Right cardiac atrium (tissue), 5 donors: ENCODE measurements at regions not wholly inside any gene's neighbourhood (a gene's known extent, or its start where the extent isn't known, plus 50 kb on each side); places are given as distances from the start of the nearest gene placed in this dataset.

Experiments
- ATAC-seq, 2 donors: fragments of 200-7000 bp; cut with Tn5 transposase; one replicate each; pipeline versions ENCODE4 v1.8.0 to v1.9.1; 2020; ENCODE audit warnings: moderate library complexity in 2 of 2, mild to moderate bottlenecking in 1 of 2
- DNase-seq, 3 donors: peaks; one replicate each; pipeline ENCODE4 v3.0.0-alpha.2; 2020
- H3K27ac ChIP-seq: one replicate; pipeline ENCODE4 v1.5.1; 2013; ENCODE audit warnings: mild to moderate bottlenecking, low read length, control low read depth, moderate library complexity
- H3K27me3 ChIP-seq: one replicate; pipeline ENCODE4 v1.6.1; 2013; ENCODE audit not compliant: control insufficient read depth, insufficient read depth
- H3K4me1 ChIP-seq: one replicate; pipeline ENCODE4 v1.6.1; 2013; ENCODE audit warnings: low read length; ENCODE audit not compliant: control insufficient read depth, insufficient read depth
- H3K4me3 ChIP-seq: one replicate; pipeline ENCODE4 v1.5.1; 2013; ENCODE audit warnings: low read length, control low read depth
- H3K9me3 ChIP-seq: one replicate; pipeline ENCODE4 v1.6.1; 2013; ENCODE audit warnings: low read length; ENCODE audit not compliant: control insufficient read depth
- WGBS: extraction: QIAGEN DNeasy Blood & Tissue Kit; methylation state at CpG from one replicate; pipeline ENCODE4 v1.1.7; 2013; 5-methylcytosine and 5-hydroxymethylcytosine counted together
- intact Hi-C, 4 donors: fragments of 100-400 bp; cut with DNase I; formaldehyde crosslinking; loops; one replicate each; pipeline versions ENCODE4 v1.11.0 to v1.14.0; 2022 to 2023
- donor health status: healthy with polysubstance abuse.
- donor health status: DM: no; HTN: yes; CAD: no.
- donor health status: DM: no; HTN: no; CAD: no.
- donor health status: DM: no; HTN: yes; CAD: no; lungs with severe emphysema.
- donor health status: DM: yes; HTN: yes; CAD: no.

DNA sequence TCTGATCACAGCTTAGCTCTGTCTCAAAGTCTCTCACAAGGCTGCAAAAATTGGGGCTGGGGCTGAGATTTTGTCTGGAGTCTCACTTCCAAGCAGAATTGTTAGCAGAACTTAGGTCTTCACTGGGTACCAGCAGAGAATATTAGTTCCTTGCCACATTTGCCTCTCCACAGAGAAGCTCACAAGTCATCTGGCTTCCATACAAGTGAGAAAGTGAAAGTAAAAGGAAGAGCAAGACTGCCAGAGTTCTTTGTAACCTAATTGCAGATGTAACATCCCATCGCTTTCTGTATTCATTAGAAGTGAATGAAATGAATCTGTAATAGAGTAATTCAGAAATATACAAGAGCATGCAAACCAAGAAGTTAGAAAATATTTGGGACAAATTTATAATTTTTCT is 624.1 kb upstream of the GNPDA2 start:
- WGBS = 14% methylated on average over 1 of the region's 1 CpG

GRCh38 chr4:45349859-45350258 is 623.5 kb upstream of the GNPDA2 start:
- DNase-seq (no peak), ATAC-seq (no peak)
- intact Hi-C loops = no loop called here
- Histone ChIP-seq H3K9me3 (no peaks in the 10 kb centered on the region), H3K27ac (no peak overlapping the region), H3K4me1 (no peaks in the 10 kb centered on the region), H3K4me3 (no peak overlapping the region), H3K27me3 (no peaks in the 10 kb centered on the region)
- WGBS = 81% methylated on average over 1 of the region's 1 CpG

More for the DNA sequence above, 624.1 kb upstream of the GNPDA2 start:
- H3K27me3 ChIP-seq = no peaks in the 10 kb centered on the region
- ATAC-seq = peak; percentile 54 to 66
- no peak overlapping the region for H3K27ac ChIP-seq
- no peaks in the 10 kb centered on the region for H3K9me3 ChIP-seq
- peak overlapping the region; percentile 54 for H3K4me3 ChIP-seq
- no peaks in the 10 kb centered on the region for H3K4me1 ChIP-seq
- intact Hi-C loops = no loop called here
- no peak for DNase-seq

DNA sequence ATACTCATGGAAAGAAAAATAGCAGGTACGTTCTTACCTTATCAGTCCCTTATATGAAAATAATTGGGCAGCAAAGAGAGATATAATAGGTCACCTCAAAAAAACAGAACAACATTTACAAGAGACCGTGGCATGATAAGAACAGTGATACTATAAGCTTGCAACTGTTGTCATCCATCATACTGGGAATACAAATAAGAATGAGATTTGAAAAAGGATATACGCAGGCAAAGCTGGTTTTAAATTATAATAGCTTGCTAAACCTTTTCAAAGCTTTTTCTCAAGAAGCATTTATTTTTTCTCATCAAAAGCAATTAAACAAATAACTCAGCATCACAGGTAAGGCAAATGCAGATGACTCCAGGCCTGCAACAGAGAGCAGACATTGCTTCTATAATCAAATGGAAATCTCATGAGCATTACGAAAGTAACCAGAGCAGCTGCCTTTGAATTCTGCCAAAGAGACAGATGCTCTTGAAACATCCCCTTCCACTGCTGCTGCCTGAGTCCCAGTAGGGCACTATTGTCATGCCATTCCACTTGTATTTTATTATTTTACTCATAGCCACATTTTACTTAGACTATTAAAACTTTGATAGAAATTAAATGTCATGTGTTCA is 620.6 kb upstream of the GNPDA2 start:
- intact Hi-C loops = no loop called here
- WGBS = 61% methylated on average over 4 of the region's 4 CpGs
- no peaks in the 10 kb centered on the region for H3K27me3 ChIP-seq
- H3K9me3 ChIP-seq = no peaks in the 10 kb centered on the region
- no peak overlapping the region for H3K27ac ChIP-seq
- no peak overlapping the region for H3K4me3 ChIP-seq
- ATAC-seq = no peak
- H3K4me1 ChIP-seq = no peaks in the 10 kb centered on the region
- DNase-seq = no peak

GRCh38 chr4:45345558-45345957 is 619.2 kb upstream of the GNPDA2 start:
- 54% methylated on average over 5 of the region's 5 CpGs for WGBS
- Histone ChIP-seq H3K9me3 (no peaks in the 10 kb centered on the region), H3K27ac (no peak overlapping the region), H3K27me3 (no peaks in the 10 kb centered on the region), H3K4me1 (no peaks in the 10 kb centered on the region), H3K4me3 (no peak overlapping the region)
- intact Hi-C loops = no loop called here
- no peak for ATAC-seq
- no peak for DNase-seq

DNA sequence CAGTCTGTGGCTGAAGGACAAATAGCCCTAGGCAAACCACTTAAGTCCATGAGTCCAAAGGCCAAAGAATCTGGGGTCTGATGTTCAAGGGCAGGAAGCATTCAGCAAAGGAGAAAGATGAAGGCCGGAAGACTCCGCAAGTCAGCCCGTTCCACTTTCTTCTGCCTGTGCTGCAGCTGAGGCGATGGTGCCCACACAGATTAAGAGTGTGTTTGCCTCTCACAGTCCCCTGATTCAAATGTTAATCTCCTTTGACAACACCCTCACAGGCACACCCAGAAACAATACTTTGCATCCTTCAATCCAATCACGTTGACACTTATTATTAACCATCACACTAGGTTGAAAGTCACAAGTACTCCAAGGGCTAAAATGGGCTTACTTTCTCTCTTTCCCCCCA is 605.4 kb upstream of the GNPDA2 start:
- H3K4me3 ChIP-seq = no peak overlapping the region
- no peak overlapping the region for H3K27ac ChIP-seq
- H3K27me3 ChIP-seq = no peaks in the 10 kb centered on the region
- no peak for ATAC-seq
- DNase-seq = no peak
- no peaks in the 10 kb centered on the region for H3K9me3 ChIP-seq
- 80% methylated on average over 5 of the region's 5 CpGs for WGBS
- H3K4me1 ChIP-seq = no peaks in the 10 kb centered on the region
- intact Hi-C loops = no loop called here

GRCh38 chr4:45327544-45327943 is 601.2 kb upstream of the GNPDA2 start:
- Histone ChIP-seq H3K4me3 (no peak overlapping the region), H3K9me3 (no peaks in the 10 kb centered on the region), H3K27ac (no peak overlapping the region), H3K4me1 (no peaks in the 10 kb centered on the region), H3K27me3 (no peaks in the 10 kb centered on the region)
- DNase-seq (no peak), ATAC-seq (no peak)
- intact Hi-C loops = no loop called here

DNA sequence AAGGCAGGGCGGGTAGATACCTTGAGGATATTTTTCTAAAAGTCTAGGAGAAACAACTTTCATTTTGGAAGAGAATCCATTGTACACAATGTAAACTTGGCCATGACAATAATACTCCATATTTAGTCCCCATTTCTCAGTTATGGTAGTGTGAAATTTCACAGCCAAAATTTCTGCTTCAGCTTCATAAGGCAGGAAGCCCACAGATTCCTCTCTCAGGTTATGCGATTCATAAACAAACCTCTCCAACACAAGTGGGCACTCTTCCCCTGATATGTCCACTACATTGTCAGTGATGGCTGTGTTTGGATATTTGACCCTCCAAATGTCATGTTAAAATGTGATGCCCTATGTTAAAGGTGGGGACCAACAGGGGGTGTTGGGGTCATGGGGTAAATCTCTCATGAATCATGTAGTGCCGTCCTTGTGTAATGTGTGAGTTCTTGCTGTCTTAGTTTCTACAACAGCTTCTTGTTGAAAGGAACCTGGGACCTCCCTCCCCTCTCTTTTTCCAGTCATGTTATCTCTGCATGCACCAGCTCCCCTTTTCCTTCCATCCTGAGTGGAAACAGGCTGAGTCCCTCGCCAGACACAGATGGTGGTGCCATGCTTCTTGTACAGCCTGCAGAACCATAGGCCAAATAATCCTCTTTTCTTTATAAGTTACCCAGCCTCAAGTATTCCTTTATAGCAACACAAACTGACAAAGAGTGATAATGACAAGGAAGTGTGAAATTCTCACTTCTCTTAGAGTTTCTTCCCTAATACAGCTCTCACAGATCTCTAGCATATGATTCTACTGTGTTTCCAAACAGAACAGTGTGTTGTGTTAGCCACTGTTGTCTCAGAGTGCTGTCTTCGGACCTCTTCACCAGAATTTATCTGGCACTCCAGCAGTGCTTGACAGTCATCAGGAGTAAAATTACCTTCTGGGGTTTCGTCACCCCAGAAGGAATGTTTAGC is 598.4 kb upstream of the GNPDA2 start:
- 40% methylated on average over 6 of the region's 6 CpGs for WGBS
- peak; percentile 17 to 43 (median 28) for DNase-seq

GRCh38 chr4:45323453-45324058 is 597.2 kb upstream of the GNPDA2 start:
- Histone ChIP-seq H3K4me1 (no peaks in the 10 kb centered on the region), H3K27me3 (no peaks in the 10 kb centered on the region), H3K27ac (no peak overlapping the region), H3K4me3 (no peak overlapping the region), H3K9me3 (no peaks in the 10 kb centered on the region)
- 51% methylated on average over 2 of the region's 2 CpGs for WGBS
- ATAC-seq (no peak), DNase-seq (no peak)
- intact Hi-C loops = no loop called here

More for the DNA sequence above, 598.4 kb upstream of the GNPDA2 start:
- Histone ChIP-seq H3K27me3 (no peaks in the 10 kb centered on the region), H3K27ac (peak overlapping the region; percentile 64), H3K4me3 (no peak overlapping the region), H3K9me3 (no peaks in the 10 kb centered on the region), H3K4me1 (no peaks in the 10 kb centered on the region)
- intact Hi-C loops = no loop called here
- ATAC-seq = peak; percentile 88 to 92

GRCh38 chr4:45317739-45318138 is 591.4 kb upstream of the GNPDA2 start:
- WGBS = 33% methylated on average over 1 of the region's 1 CpG
- Histone ChIP-seq H3K27ac (no peak overlapping the region), H3K27me3 (no peaks in the 10 kb centered on the region), H3K4me3 (no peak overlapping the region), H3K9me3 (no peaks in the 10 kb centered on the region), H3K4me1 (no peaks in the 10 kb centered on the region)
- no peak for DNase-seq
- intact Hi-C loops = no loop called here
- no peak for ATAC-seq

DNA sequence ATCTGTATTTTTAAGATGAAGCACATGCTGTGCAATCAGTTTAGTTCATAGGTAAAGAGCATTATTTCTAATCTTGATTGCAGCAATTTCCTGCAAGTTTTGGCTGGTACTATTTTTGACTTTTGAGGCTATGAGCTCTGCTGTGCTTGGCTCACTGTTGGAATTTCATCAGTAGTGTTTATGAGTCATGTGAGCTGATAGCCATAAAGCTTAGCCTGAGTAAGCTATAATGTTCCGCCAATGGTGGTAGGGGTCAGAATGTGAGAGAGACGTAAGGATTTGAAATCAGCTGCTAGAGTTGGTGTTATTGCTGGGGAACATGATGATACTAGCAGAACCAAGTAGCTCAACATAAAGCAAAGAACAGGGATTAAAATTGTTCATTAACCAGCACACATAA is 590.9 kb upstream of the GNPDA2 start:
- Histone ChIP-seq H3K27me3 (no peaks in the 10 kb centered on the region), H3K4me1 (no peaks in the 10 kb centered on the region), H3K27ac (peak overlapping the region; percentile 37), H3K4me3 (no peak overlapping the region), H3K9me3 (no peaks in the 10 kb centered on the region)
- intact Hi-C loops = no loop called here
- DNase-seq = no peak
- ATAC-seq = peak; percentile 86 to 91
- 28% methylated on average over 2 of the region's 2 CpGs for WGBS

GRCh38 chr4:45316257-45316656 is 589.9 kb upstream of the GNPDA2 start:
- Histone ChIP-seq H3K27ac (no peak overlapping the region), H3K9me3 (no peaks in the 10 kb centered on the region), H3K4me3 (no peak overlapping the region), H3K4me1 (no peaks in the 10 kb centered on the region), H3K27me3 (no peaks in the 10 kb centered on the region)
- intact Hi-C loops = no loop called here
- DNase-seq (no peak), ATAC-seq (no peak)
- 88% methylated on average over 2 of the region's 2 CpGs for WGBS
